Mammary epithelial cell (primary cell): ENCODE measurements at regions not wholly inside any gene's neighbourhood (a gene's known extent, or its start where the extent isn't known, plus 50 kb on each side); places are given as distances from the start of the nearest gene placed in this dataset.

Source experiments
- EZH2 ChIP-seq: IDR thresholded peaks from 2 replicates; pipeline ENCODE4 v1.6.1; 2012; ENCODE audit warnings: low read length, inconsistent platforms, borderline replicate concordance
- TF ChIP-seq, protein P1 (sequence below), 2 donors: IDR thresholded peaks in 1 of 2; conservative IDR thresholded peaks in 1 of 2; 2 replicates each; pipeline ENCODE4 v1.5.1; 2011 to 2012; ENCODE audit warnings: inconsistent platforms in 2 of 2, low read length in 2 of 2, mild to moderate bottlenecking in 2 of 2, control low read depth in 1 of 2, low read depth in 1 of 2; ENCODE audit not compliant: insufficient read depth in 1 of 2; ENCODE audit errors: extremely low read depth in 1 of 2

DNA sequence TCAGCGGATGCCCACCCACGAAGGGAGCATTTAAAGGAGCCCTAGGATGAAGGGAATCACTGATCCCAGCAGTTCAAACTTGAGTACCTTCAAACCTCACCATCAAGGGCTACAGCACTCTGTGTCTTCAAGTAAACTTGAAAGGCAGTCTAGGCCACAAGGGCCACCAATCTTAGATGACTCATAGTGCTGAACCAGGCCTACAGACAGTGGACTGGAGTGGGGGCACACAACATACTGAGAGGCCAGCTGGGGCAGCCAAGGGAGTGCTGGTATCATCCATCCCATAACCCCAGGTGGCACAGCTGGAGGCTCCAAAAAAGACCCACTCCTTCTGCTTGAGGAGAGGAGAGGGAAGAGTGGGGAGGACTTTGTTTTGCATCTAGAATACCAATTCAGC lies 345.4 kb downstream of the DUSP10 start:
- TF ChIP-seq, protein P1, sequence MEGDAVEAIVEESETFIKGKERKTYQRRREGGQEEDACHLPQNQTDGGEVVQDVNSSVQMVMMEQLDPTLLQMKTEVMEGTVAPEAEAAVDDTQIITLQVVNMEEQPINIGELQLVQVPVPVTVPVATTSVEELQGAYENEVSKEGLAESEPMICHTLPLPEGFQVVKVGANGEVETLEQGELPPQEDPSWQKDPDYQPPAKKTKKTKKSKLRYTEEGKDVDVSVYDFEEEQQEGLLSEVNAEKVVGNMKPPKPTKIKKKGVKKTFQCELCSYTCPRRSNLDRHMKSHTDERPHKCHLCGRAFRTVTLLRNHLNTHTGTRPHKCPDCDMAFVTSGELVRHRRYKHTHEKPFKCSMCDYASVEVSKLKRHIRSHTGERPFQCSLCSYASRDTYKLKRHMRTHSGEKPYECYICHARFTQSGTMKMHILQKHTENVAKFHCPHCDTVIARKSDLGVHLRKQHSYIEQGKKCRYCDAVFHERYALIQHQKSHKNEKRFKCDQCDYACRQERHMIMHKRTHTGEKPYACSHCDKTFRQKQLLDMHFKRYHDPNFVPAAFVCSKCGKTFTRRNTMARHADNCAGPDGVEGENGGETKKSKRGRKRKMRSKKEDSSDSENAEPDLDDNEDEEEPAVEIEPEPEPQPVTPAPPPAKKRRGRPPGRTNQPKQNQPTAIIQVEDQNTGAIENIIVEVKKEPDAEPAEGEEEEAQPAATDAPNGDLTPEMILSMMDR (conservative IDR thresholded peaks at IDR 0.05 in 1 of 2, IDR thresholded peaks at IDR 0.05 in 1 of 2; ENCODE audit: extremely low read depth in 1 of 2, insufficient read depth in 1 of 2, low read depth in 1 of 2, low read length in 2 of 2), result no peak
- TF ChIP-seq EZH2, result no peak
